Spinal cord (tissue), 9 donors: ENCODE measurements at regions not wholly inside any gene's neighbourhood (a gene's known extent, or its start where the extent isn't known, plus 50 kb on each side); places are given as distances from the start of the nearest gene placed in this dataset.

ENCODE experiments used
- DNase-seq, 6 donors: peaks; one replicate each; pipeline versions ENCODE4 v3.0.0 to v3.0.0-alpha.2; 2013 to 2015; ENCODE audit warnings: low spot score in 6 of 6, low read depth in 4 of 6
- H3K27ac ChIP-seq: one replicate; pipeline ENCODE4 v1.5.1; 2013; ENCODE audit warnings: low read depth, low read length, control low read depth
- H3K27me3 ChIP-seq: one replicate; pipeline ENCODE4 v1.6.1; 2013; ENCODE audit warnings: low read length; ENCODE audit not compliant: control insufficient read depth, insufficient read depth
- H3K36me3 ChIP-seq: one replicate; pipeline ENCODE4 v1.6.1; 2013; ENCODE audit warnings: low read length; ENCODE audit not compliant: control insufficient read depth, insufficient read depth
- H3K4me1 ChIP-seq: one replicate; pipeline ENCODE4 v1.6.1; 2013; ENCODE audit warnings: low read length; ENCODE audit not compliant: control insufficient read depth, insufficient read depth
- H3K4me3 ChIP-seq: one replicate; pipeline ENCODE4 v1.5.1; 2013; ENCODE audit warnings: low read depth, low read length, control low read depth
- H3K9me3 ChIP-seq: one replicate; pipeline ENCODE4 v1.6.1; 2013; ENCODE audit warnings: low read length; ENCODE audit not compliant: control insufficient read depth, insufficient read depth
- WGBS: methylation state at CpG from one replicate; pipeline ENCODE4 v1.1.5; 2013; ENCODE audit warnings: missing lambda C conversion rate; ENCODE audit not compliant: insufficient coverage; 5-methylcytosine and 5-hydroxymethylcytosine counted together
- donor health status: healthy.

- Histone ChIP-seq H3K36me3 (no peaks in the 10 kb centered on the region), H3K27ac (no peak overlapping the region), H3K4me1 (no peaks in the 10 kb centered on the region), H3K27me3 (no peaks in the 10 kb centered on the region), H3K9me3 (no peaks in the 10 kb centered on the region), H3K4me3 (no peak overlapping the region)
- no peak for DNase-seq
- WGBS = 80% methylated on average over 1 of the region's 5 CpGs
These were observed 394.4 kb downstream of the QKI start for GRCh38 chr6:163808871-163809270.

- DNase-seq = peak in 1 of 6 donors; percentile 41
- Histone ChIP-seq H3K36me3 (no peaks in the 10 kb centered on the region), H3K27ac (no peak overlapping the region), H3K9me3 (no peaks in the 10 kb centered on the region), H3K4me3 (no peak overlapping the region), H3K27me3 (no peaks in the 10 kb centered on the region), H3K4me1 (no peaks in the 10 kb centered on the region)
- WGBS = 81% methylated on average over 5 of the region's 6 CpGs
These were observed 393.7 kb downstream of the QKI start for GRCh38 chr6:163808231-163808630.

GRCh38 chr6:163806755-163807499, 392.4 kb downstream of the QKI start:
- Histone ChIP-seq H3K36me3 (no peaks in the 10 kb centered on the region), H3K4me1 (no peaks in the 10 kb centered on the region), H3K27me3 (no peaks in the 10 kb centered on the region), H3K27ac (no peak overlapping the region), H3K9me3 (no peaks in the 10 kb centered on the region), H3K4me3 (no peak overlapping the region)
- DNase-seq = no peak
- 95% methylated on average over 13 of the region's 13 CpGs for WGBS

- H3K4me1 ChIP-seq = no peaks in the 10 kb centered on the region
- DNase-seq = no peak
- WGBS = 100% methylated on average over 1 of the region's 8 CpGs
- no peaks in the 10 kb centered on the region for H3K9me3 ChIP-seq
- H3K27me3 ChIP-seq = no peaks in the 10 kb centered on the region
- H3K36me3 ChIP-seq = no peaks in the 10 kb centered on the region
- H3K4me3 ChIP-seq = no peak overlapping the region
- no peak overlapping the region for H3K27ac ChIP-seq
These were observed 390.5 kb downstream of the QKI start for GRCh38 chr6:163804991-163805390.

- Histone ChIP-seq H3K27ac (no peak overlapping the region), H3K9me3 (no peaks in the 10 kb centered on the region), H3K27me3 (no peaks in the 10 kb centered on the region), H3K4me3 (no peak overlapping the region), H3K36me3 (no peaks in the 10 kb centered on the region), H3K4me1 (no peaks in the 10 kb centered on the region)
- WGBS = no CpG with 5 or more reads among the region's 2 CpGs
- DNase-seq = no peak
These were observed 387.7 kb downstream of the QKI start for GRCh38 chr6:163802267-163802666.

- DNase-seq = no peak
- no CpG with 5 or more reads among the region's 3 CpGs for WGBS
These were observed 382.9 kb downstream of the QKI start for GRCh38 chr6:163797296-163797845.

GRCh38 chr6:163793011-163793983, 378.8 kb downstream of the QKI start:
- Histone ChIP-seq H3K4me1 (peaks cover 2% of the 10 kb centered on the region), H3K36me3 (no peaks in the 10 kb centered on the region), H3K27me3 (no peaks in the 10 kb centered on the region), H3K27ac (no peak overlapping the region), H3K9me3 (no peaks in the 10 kb centered on the region), H3K4me3 (no peak overlapping the region)
- DNase-seq = no peak
- WGBS = 30% methylated on average over 2 of the region's 4 CpGs

More at GRCh38 chr6:163797296-163797845, 382.9 kb downstream of the QKI start:
- H3K27me3 ChIP-seq = no peaks in the 10 kb centered on the region
- H3K4me1 ChIP-seq = peaks cover 2% of the 10 kb centered on the region
- H3K4me3 ChIP-seq = no peak overlapping the region
- H3K36me3 ChIP-seq = no peaks in the 10 kb centered on the region
- no peak overlapping the region for H3K27ac ChIP-seq
- no peaks in the 10 kb centered on the region for H3K9me3 ChIP-seq

GRCh38 chr6:163790266-163790840, 375.8 kb downstream of the QKI start:
- Histone ChIP-seq H3K27ac (no peak overlapping the region), H3K9me3 (no peaks in the 10 kb centered on the region), H3K27me3 (no peaks in the 10 kb centered on the region), H3K4me1 (peaks cover 2% of the 10 kb centered on the region), H3K4me3 (no peak overlapping the region), H3K36me3 (no peaks in the 10 kb centered on the region)
- peak in 4 of 6 donors; percentile 33 to 89 (median 64) for DNase-seq
- WGBS = 23% methylated on average over 2 of the region's 5 CpGs

- 95% methylated on average over 5 of the region's 5 CpGs for WGBS
- H3K27ac ChIP-seq = peak overlapping the region; percentile 6
These were observed 374.8 kb downstream of the QKI start for GRCh38 chr6:163789199-163789810.

More at GRCh38 chr6:163789199-163789810, 374.8 kb downstream of the QKI start:
- Histone ChIP-seq H3K4me3 (no peak overlapping the region), H3K4me1 (no peaks in the 10 kb centered on the region), H3K36me3 (no peaks in the 10 kb centered on the region), H3K27me3 (no peaks in the 10 kb centered on the region), H3K9me3 (no peaks in the 10 kb centered on the region)
- no peak for DNase-seq
